B cell (primary cell): ENCODE measurements at regions not wholly inside any gene's neighbourhood (a gene's known extent, or its start where the extent isn't known, plus 50 kb on each side); places are given as distances from the start of the nearest gene placed in this dataset.

Experiments
- ATAC-seq: fragments of 200-7000 bp; cut with Tn5 transposase; one replicate; pipeline ENCODE4 v1.10.0; 2021; ENCODE audit warnings: low read depth, mild to moderate bottlenecking, moderate number of reproducible peaks, moderate library complexity
- CTCF ChIA-PET: fragments of 350-600 bp; sonication (Branson Sonifier 250); formaldehyde crosslinking; loops from one replicate; lab custom pipeline; 2021; ENCODE audit warnings: antibody characterized with exemption, inconsistent platforms; lab: Charles Lee
- POLR2A ChIA-PET: fragments of 350-600 bp; sonication (Branson Sonifier 250); formaldehyde crosslinking; loops from one replicate; lab custom pipeline; 2021; ENCODE audit warnings: antibody characterized with exemption; lab: Charles Lee
- DNase-seq: peaks from one replicate; pipeline ENCODE4 v3.0.0; 2013
- H2AFZ ChIP-seq: 2 replicates; pipeline ENCODE4 v1.6.1; 2012; ENCODE audit warnings: mild to moderate bottlenecking, low read depth, low read length; ENCODE audit not compliant: insufficient read depth, poor library complexity, severe bottlenecking
- H3K27ac ChIP-seq, 2 donors: 1 replicate in 1 of 2; 2 replicates in 1 of 2; pipeline ENCODE4 v1.5.1; 2012 to 2013; ENCODE audit warnings: low read length in 2 of 2, mild to moderate bottlenecking in 2 of 2, moderate library complexity in 1 of 2
- H3K27me3 ChIP-seq, 4 experiments: fragments of 200-600 bp in 1 of 4; sonication (generic) in 1 of 4; replicated peaks in 1 of 4; 1 replicate in 2 of 4; 2 replicates in 2 of 4; pipeline versions ENCODE4 v1.6.1 to v1.7.0; 2013 to 2016; ENCODE audit warnings: low read length in 3 of 4, mild to moderate bottlenecking in 2 of 4, mixed read lengths in 1 of 4, moderate library complexity in 1 of 4; ENCODE audit not compliant: insufficient read depth in 4 of 4, control insufficient read depth in 3 of 4; ENCODE audit errors: control extremely low read depth in 1 of 4
- H3K36me3 ChIP-seq, 2 experiments: replicated peaks in 1 of 2; 1 replicate in 1 of 2; 2 replicates in 1 of 2; pipeline versions ENCODE4 v1.6.1 to v1.7.1; 2013; ENCODE audit warnings: low read length in 1 of 2; ENCODE audit not compliant: insufficient read depth in 2 of 2, control insufficient read depth in 1 of 2; ENCODE audit errors: control extremely low read depth in 1 of 2, extremely low read depth in 1 of 2
- H3K4me1 ChIP-seq, 2 donors: fragments of 200-600 bp in 1 of 2; sonication (generic) in 1 of 2; 1 replicate in 1 of 2; 2 replicates in 1 of 2; pipeline versions ENCODE4 v1.5.1 to v1.6.1; 2013 to 2017; ENCODE audit warnings: low read length in 2 of 2; ENCODE audit not compliant: control insufficient read depth in 2 of 2, insufficient read depth in 2 of 2
- H3K4me2 ChIP-seq: replicated peaks from 2 replicates; pipeline ENCODE3; 2012; ENCODE audit warnings: mild to moderate bottlenecking, low read depth, low read length; ENCODE audit not compliant: poor library complexity, severe bottlenecking
- H3K4me3 ChIP-seq, 5 experiments: fragments of 200-600 bp in 1 of 5; sonication (generic) in 1 of 5; 1 replicate in 3 of 5; 2 replicates in 2 of 5; pipeline versions ENCODE4 v1.5.1 to v1.7.0; 2011 to 2016; ENCODE audit warnings: low read length in 4 of 5, mild to moderate bottlenecking in 4 of 5, low read depth in 2 of 5, control low read depth in 1 of 5, moderate library complexity in 1 of 5; ENCODE audit not compliant: insufficient read depth in 1 of 5; ENCODE audit errors: control extremely low read depth in 1 of 5, extremely low read depth in 1 of 5
- H3K79me2 ChIP-seq: fragments of 200-600 bp; sonication (generic); one replicate; pipeline ENCODE4 v1.6.0; 2016; ENCODE audit warnings: low read length; ENCODE audit not compliant: control insufficient read depth, insufficient read depth
- H3K9ac ChIP-seq: fragments of 200-600 bp; sonication (generic); 2 replicates; pipeline ENCODE4 v1.6.1; 2017; ENCODE audit warnings: mild to moderate bottlenecking, low read length, moderate library complexity
- H3K9me3 ChIP-seq, 3 donors: one replicate each; pipeline versions ENCODE4 v1.6.1 to v1.7.1; 2013; ENCODE audit warnings: low read length in 2 of 3; ENCODE audit not compliant: control insufficient read depth in 2 of 3, insufficient read depth in 1 of 3; ENCODE audit errors: control extremely low read depth in 1 of 3
- H4K20me1 ChIP-seq: 2 replicates; pipeline ENCODE4 v1.6.0; 2012; ENCODE audit warnings: mild to moderate bottlenecking, low read length; ENCODE audit not compliant: insufficient read depth, control insufficient read depth, poor library complexity, severe bottlenecking
- H3K27ac Mint-ChIP-seq: one replicate; pipeline ENCODE4 v1.8.0; 2021; ENCODE audit warnings: mixed read lengths
- H3K27me3 Mint-ChIP-seq: one replicate; pipeline ENCODE4 v1.8.0; 2021; ENCODE audit warnings: mixed read lengths
- H3K4me1 Mint-ChIP-seq: one replicate; pipeline ENCODE4 v1.8.0; 2021; ENCODE audit warnings: mixed read lengths
- H3K4me3 Mint-ChIP-seq: one replicate; pipeline ENCODE4 v1.8.0; 2021; ENCODE audit warnings: mixed read lengths
- H3K9me3 Mint-ChIP-seq: one replicate; pipeline ENCODE4 v1.8.0; 2022; ENCODE audit warnings: mixed read lengths; ENCODE audit not compliant: insufficient read depth
- CTCF ChIP-seq: fragments of 200-600 bp; IDR thresholded peaks from one replicate; pipeline ENCODE4 v1.8.0; 2022; ENCODE audit warnings: antibody characterized with exemption, mild to moderate bottlenecking
- EZH2 ChIP-seq: IDR thresholded peaks from 2 replicates; pipeline ENCODE4 v1.6.1; 2012; ENCODE audit warnings: borderline replicate concordance, low read depth, mild to moderate bottlenecking, moderate library complexity, low read length; ENCODE audit not compliant: insufficient read depth, poor library complexity, severe bottlenecking
- WGBS: methylation state at CpG from one replicate; pipeline ENCODE4 v1.1.5; 2013; ENCODE audit warnings: missing lambda C conversion rate; ENCODE audit not compliant: insufficient coverage; 5-methylcytosine and 5-hydroxymethylcytosine counted together
- intact Hi-C: fragments of 100-400 bp; cut with micrococcal nuclease; formaldehyde crosslinking; loops from one replicate; pipeline ENCODE4 v1.10.0; 2022

- Histone ChIP-seq H3K9me3 (peaks cover 0 to 1% (median 1%) of the 10 kb centered on the region in 3 donors), H3K36me3 (no peaks in the 10 kb centered on the region), H3K4me1 (no peaks in the 10 kb centered on the region), H2AFZ (no peak overlapping the region), H4K20me1 (no peaks in the 10 kb centered on the region), H3K27me3 (no peaks in the 10 kb centered on the region), H3K4me2 (no peak overlapping the region), H3K79me2 (no peaks in the 10 kb centered on the region), H3K27ac (no peak overlapping the region), H3K9ac (no peak overlapping the region), H3K4me3 (no peak overlapping the region)
- ChIA-PET POLR2A (no interaction called here), CTCF (no interaction called here)
- Mint-ChIP-seq H3K4me3 (no peak overlapping the region), H3K27me3 (no peaks in the 10 kb centered on the region), H3K4me1 (no peaks in the 10 kb centered on the region), H3K9me3 (no peaks in the 10 kb centered on the region), H3K27ac (no peak overlapping the region)
- TF ChIP-seq CTCF: no peak
- TF ChIP-seq EZH2: no peak
- intact Hi-C loops: no loop called here
- ATAC-seq (no peak), DNase-seq (no peak)
Measured at GRCh38 chr2:187008111-187008510, 159.1 kb upstream of the ZSWIM2 start.

GRCh38 chr2:187003611-187004010 lies 154.6 kb upstream of the ZSWIM2 start:
- WGBS: no CpG with 5 or more reads among the region's 1 CpG
- Histone ChIP-seq H4K20me1 (no peaks in the 10 kb centered on the region), H3K36me3 (no peaks in the 10 kb centered on the region), H3K4me1 (no peaks in the 10 kb centered on the region), H2AFZ (no peak overlapping the region), H3K4me3 (no peak overlapping the region), H3K9ac (no peak overlapping the region), H3K4me2 (no peak overlapping the region), H3K79me2 (no peaks in the 10 kb centered on the region), H3K9me3 (peaks cover 0 to 22% (median 0%) of the 10 kb centered on the region in 3 donors), H3K27ac (no peak overlapping the region), H3K27me3 (no peaks in the 10 kb centered on the region)
- no peak overlapping the region for H3K4me3 Mint-ChIP-seq
- TF ChIP-seq CTCF: no peak
- no peak for TF ChIP-seq EZH2
- DNase-seq (no peak), ATAC-seq (no peak)
- H3K27ac Mint-ChIP-seq: no peak overlapping the region
- H3K4me1 Mint-ChIP-seq: no peaks in the 10 kb centered on the region
- ChIA-PET POLR2A (no interaction called here), CTCF (no interaction called here)
- no peaks in the 10 kb centered on the region for H3K9me3 Mint-ChIP-seq
- intact Hi-C loops: no loop called here
- no peaks in the 10 kb centered on the region for H3K27me3 Mint-ChIP-seq
